DMS53 treated with DMSO at 0.1 percent for 48 hours (cell line): ENCODE measurements at regions not wholly inside any gene's neighbourhood (a gene's known extent, or its start where the extent isn't known, plus 50 kb on each side); places are given as distances from the start of the nearest gene placed in this dataset.

Source experiments
- DNase-seq: peaks from one replicate; lab custom pipeline; 2025; ENCODE audit not compliant: unreplicated experiment; lab: John Stamatoyannopoulos, UW

DNA sequence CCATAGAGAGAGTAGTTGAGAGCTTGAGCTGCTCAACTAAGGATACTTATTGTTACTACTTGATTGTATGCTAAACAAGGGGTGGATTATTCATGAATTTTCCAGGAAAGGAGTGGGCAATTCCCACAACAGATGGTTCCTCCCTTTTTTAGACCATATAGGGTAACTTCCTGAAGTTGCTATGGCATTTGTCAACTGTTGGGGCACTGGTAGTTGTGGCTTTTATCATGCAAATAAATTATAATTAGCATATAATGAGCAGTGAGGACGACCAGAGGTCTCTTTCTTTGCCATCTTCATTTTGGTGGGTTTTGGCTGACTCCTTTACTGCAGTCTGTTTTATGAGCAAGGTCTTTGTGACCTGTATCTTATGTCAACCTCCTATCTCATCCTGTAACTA, 1403.5 kb upstream of the PABPC4L start:
- no peak for DNase-seq

DNA sequence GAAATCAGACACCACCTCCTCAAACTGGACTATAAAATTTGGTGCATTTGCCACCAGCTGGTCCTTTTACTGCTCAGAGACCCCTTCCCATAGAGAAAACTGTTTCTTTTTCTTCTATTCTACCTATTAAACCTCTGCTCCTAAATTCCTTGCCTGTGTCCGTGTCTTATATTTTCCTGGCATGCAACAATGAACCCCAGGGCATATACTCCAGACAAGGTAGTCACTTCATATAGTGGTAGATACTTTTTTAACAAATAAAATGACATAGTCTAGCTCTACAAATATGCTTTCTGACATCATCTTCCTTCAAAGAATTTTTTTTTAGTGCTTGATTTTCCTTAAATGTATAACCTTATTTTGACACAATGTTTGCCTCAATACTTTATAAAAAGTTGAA, 1402.9 kb upstream of the PABPC4L start:
- DNase-seq = no peak

DNA sequence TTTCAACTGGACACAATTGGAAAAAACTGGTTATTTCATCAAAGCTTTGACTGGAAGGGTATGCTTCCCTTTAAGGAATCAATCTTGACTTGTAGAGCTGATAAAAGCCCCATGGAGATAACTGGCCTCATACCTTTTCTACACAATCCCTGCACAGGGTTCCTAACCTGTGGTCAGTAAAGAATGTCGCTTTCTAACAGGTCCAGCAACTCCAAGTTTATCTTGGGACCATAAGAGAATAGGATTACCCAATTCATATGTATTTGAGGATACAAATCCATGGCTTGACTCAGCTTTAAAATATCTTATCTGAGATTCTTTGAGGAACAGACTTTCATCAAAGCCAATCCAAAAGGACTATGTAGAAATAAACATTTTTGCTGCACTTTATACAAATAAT, 1399.8 kb upstream of the PABPC4L start:
- DNase-seq = no peak

DNA sequence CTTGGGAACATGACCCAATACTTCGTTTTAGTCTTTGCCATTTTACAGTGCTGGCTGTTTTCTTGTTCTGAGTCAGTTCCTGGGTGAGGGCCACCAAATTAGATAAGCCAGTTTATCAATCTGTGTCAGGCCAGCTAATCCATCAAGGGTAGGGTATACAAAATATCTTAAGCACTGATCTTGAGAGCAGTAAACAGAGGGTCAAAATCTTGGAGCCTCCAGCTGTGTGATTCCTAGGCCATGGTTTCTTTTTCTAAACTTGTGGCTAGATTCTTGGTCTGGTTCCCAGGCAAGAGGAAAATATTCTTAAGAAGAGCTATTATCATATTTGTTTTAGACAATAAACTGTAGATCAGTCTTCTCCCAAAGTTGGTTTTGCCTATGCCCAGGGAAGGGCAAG, 1396.6 kb upstream of the PABPC4L start:
- no peak for DNase-seq

DNA sequence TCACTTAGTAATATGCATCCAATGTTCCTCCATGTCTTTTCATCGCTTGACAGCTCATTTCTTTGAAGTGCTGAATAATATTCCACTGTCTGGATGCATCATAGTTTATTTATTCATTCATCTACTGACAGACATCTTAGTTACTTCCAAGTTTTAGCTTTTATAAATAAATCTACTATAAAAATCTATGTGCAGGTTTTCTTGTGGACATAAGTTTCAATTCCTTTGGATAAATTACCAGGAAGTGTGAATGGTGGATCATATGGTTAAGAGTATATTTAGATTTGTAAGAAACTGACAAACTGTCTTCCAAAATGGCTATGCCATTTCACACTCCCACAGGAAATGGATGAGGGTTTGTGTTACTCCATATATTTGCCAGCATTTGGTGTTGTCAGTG, 1392.9 kb upstream of the PABPC4L start:
- no peak for DNase-seq

DNA sequence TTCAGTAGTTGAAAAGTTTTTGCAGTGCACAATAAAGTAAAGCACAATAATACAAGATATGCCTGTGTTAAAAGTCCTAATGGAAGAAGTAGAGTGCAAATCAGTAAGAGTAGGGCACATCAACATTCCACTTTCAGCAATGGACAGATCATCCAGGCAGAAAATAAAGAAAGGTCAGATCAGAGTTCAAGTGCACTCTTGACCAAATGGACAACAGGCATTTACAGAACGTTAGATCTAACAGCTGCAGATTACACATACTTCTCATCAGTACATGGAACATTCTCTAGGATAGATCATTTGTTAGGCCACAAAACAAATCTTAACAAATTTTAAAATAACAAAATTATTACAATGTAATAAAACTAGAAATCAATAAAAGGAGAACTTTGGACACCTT, 1373.5 kb upstream of the PABPC4L start:
- no peak for DNase-seq

DNA sequence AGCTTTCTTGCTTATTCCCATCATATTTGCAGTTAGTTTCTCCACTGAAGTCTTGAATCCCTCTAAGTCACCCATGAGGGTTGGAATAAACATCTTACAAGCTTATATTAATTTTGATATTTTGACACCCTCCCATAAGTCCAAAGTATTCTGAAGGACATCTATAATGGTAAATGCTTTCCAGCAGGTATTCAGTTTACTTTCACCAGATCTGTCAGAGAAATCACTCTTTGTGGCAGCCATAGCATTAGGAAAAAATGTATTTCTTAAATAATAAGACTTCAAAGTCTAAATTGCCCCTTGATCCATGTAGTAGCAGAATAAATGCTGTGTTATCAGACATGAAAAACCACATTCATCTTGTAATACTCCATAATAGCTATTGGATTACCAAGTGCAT, 1371.7 kb upstream of the PABPC4L start:
- no peak for DNase-seq

DNA sequence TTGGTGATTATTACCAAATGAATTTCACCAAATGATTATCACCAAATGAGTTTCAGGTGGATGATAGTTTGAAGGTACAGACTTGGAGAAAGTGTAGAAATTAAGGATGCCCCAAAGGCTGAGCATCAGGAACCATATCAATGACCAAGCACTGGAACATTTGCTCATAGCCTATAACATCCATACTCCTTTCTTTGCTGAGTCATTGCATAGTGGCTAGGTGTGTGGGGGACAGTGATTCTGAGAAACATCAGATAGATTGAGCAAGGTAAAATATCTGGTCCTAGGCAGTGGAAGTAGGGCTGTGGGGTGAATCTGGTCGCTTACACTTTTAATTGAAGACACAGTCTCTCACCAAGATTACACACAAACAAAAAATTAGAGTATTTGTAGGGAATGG, 1362.5 kb upstream of the PABPC4L start:
- DNase-seq = no peak

DNA sequence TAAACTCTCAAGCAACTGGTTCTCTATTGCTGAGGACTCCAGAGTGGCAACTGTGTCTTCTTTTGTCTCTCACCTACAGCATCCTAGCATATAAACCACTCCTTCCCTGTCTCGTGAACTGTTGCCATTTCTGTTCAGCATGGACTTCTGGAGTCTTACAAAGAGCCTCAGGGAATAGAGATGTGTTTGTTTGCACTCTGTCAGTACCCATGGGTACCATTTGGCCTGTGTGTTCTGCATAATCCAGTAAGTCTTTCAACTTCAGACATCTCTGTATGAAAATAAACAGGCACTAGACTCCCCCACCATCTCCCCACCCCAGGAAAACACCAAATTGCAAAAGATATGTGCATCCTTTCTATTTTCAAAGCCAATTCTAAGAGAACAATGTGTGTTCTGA, 1351.6 kb upstream of the PABPC4L start:
- no peak for DNase-seq

DNA sequence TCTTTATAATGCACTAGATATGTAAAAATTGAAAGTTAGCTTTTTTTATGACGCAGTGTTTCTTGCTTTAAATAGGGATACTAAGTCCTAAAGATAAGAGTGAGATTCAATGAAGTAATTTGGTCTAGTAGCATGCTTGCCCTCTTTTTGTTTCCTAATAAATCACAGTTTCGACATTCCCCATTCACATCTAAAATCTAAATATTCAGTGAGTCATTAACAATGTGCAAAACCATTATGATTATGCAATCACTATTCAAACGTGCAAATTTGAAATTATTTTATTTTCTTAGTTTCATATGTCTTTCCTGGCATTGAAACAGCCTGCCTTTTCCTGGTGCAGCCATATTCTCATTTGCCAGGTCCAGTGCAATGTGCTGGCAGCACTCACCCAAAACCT, 1350.5 kb upstream of the PABPC4L start:
- DNase-seq = no peak

DNA sequence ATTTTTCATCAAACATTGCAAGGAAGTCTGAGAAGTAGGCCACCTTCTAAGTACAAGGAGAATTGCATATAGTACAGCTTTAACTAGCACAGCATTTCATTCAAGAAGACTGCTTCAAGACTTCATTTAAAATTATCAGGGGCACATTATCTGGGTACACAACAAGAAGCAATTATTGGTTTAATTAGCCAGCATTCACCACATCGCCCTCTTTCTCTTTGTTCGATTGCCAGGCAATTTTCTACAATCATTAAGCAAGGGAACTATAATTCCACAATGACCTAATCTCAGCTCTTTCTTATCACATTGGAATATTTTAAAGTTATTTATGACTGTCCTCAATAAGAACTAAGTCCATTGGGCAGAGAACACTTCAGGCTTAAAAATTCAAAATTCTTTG, 1347.1 kb upstream of the PABPC4L start:
- DNase-seq = no peak

DNA sequence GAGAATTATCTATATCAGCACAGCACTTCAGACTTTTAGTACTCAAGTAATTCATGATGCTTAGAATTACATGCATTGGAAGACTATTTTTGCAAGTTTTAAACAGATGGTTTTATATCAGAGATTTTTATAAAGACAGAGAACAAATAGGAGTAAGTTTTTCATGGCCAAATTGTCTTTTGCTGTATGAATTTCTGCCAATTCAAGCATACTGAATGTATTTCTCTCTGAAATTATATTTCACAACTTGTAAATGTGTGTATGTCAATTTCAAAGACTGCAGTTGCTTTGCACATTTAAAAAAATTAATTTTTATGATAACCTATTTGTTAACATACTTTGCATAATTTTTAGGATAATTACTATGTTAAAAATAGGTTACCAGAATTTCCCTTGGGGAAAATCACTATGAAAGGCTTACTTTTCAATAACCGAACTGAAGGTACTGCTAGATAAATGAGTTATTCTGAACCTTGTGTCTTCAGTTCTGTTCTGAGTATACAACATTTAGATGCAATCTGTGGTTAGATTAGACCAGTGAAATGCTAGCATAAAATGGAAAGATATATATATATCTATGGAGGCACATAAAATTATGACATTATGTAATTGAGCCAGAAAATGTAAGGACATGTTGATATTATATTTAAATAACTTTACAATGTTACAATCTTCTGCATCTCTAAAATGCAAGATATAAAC, 1344.2 kb upstream of the PABPC4L start:
- no peak for DNase-seq

DNA sequence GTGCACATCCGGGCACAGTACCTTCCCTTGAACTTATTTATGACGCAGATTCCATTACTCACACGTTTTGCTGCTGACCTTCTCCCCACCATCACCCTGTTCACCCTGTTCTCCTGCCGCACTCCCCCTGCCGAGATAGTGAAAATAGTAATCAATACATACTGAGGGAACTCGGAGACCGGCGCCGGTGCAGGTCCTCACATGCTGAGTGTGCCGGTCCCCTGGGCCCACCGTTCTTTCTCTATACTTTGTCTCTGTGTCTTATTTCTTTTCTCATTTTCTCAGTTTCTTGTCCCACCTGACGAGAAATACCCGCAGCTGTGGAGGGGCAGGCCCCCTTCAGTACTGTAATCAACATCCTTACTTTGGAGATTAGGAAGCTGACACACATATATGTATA, 1337.1 kb upstream of the PABPC4L start:
- DNase-seq = no peak

DNA sequence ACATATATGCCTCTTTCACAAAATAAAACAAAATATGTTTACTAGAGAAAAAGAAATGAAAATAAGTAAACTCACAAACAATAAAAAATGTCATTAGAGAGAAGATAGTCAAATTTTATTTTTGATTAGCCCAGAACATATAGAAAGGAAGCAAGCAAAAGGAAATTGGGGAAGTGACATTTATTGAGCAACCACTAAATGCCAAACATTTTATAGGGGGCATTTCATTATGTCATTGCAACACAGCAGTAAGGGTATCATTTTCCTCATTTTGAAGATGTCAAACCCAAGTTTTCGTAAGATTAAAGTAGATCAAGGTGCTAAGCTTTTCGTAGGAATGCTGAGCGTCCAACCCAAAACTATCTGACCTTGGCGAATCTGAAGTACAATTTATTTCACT, 1331.5 kb upstream of the PABPC4L start:
- no peak for DNase-seq

DNA sequence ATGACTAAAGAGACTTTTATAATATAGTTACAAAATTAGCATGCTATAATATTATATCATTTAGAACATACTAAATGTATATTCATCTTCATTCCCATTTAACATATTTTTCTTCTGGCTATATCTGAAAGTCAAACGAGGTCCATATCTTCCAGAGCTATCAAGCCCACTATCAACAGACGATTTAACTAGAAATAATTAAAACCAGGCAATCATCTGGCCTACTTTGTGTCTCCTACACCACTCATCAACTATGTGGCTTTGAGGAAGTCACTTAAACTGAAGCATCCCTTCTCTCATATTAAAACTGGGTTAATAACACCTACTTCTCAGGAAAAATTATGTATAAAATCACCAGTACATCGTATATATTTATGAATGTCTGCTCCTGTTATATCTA, 1330.5 kb upstream of the PABPC4L start:
- no peak for DNase-seq

DNA sequence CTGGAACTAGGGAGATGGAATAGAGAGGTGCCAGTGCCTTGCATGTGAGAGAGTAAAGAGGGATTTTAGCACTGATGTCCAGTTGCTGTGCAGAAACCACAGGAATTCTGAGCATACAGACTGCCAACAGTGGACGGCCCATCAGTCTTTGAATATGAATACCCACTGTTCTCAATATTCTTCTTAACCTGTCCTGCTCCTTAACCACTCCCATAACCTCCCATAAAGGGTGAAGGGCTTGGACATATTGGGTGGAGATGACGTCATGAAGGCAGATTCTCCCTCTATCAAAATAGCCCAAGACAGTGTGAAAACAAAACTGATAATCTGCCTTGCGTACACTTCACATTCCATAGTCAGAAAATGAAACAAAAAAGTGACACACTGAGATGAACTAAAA, 1313.7 kb upstream of the PABPC4L start:
- no peak for DNase-seq

DNA sequence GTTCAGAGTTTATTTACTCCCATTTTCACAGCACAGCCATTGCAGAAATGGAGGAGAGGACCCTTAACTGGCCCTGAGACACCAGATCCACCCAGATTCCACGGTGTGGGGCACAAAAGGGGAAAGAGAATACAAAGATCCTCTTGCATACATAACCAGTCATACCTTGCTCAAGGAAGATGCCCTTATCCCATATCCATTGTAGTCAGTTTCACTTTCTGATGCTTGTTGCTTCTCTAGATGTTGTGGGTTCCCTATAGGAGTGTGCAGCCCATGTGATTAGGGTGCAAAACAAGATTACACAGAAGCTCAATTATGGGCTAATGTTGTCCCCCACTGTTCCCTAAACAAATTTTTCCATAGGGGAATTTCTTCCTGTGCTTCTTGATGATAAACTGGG, 1309.0 kb upstream of the PABPC4L start:
- no peak for DNase-seq

DNA sequence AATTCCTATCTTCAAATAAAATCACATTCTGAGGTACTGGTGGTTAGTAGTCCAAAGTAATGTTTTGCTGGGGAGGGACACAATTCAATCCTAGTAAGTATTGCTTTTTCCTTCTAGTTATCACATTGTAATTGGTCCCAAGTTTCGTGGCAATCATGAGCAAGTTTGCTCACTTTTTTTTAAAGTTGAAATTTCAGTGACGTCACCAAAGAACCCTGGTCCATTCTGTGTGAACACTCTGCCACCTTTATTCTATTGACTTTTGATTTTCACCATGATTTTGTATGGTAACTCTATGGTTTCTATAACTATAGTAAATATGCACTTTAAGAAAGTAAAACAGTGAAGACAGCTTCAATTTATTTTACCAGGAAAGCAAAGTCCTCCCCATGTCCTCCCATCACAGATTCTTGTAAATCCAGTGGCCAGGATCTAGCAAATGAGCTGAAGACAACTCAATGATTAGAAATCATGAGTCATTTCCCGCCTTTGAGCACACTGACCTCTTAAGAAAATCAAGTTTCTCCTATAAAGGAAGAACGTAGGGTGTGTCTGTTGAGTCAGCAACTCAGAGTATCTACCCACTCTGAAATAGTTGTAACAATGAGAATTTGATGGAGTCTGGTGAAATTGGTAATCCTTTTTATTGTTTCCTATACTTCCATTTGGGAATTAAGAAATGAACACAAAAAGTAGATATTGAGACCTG, 1306.6 kb upstream of the PABPC4L start:
- no peak for DNase-seq

DNA sequence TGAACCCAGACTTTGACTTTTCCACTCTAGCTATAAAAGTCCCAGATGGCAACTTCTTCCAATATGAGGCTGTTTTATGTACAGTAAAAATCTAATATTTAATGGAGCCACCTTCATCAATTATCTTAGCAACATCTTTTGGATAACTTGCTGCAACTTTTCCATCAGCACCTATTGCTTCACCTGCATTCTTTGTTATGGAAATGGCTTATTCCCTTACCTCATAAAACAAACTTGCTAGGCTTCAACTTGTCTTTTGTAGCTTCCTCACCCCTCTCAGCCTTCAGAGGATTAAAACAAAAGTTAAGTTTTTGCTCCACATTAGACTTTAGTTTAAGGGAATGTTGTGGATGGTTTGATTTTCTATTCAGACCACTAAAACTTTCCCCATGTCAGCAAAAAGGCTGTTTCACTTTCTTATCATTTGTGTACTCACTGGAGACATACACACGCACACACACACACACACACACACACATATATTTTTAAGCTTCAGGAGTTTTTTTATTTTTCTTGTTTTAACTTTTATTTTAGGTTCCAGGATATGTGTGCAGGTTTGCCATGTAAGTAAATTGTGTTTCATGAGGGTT, 1296.1 kb upstream of the PABPC4L start:
- DNase-seq = no peak

DNA sequence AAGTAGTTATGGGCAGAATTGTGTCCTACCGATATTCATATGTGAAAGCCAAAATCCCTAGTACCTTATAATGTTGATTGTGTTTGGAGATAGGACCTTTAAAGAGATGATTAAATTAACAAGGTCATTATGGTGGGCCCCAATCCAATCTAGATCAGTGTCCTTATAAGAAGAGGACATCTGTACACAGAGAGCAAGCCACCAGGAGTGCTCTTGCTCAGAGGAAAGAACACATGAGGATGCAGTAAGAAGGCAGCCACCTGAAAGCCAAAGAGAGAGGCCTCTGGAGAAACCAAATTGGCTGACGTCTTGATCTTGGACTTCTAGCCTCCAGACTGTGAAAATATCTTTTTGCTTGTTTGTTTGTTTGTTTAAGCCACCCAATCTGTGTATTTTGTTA, 1290.8 kb upstream of the PABPC4L start:
- no peak for DNase-seq

DNA sequence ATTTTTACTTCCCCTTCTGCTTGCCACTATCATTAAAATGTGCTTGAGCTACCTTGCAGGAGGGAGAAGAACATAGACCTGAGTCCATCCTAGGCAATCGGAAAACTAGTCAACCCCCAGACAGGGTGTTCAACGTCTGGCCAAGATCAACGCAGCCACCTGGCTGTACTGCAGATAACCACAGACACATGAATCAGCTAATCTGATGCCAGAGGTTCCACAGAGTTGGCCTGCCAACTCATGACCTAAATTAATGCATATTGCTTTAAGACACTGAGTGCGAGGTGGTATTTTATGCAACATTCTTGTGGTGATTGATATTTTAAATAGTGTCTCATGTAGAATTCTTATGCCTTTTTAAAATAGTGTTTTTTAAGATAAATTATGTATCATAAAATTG, 1283.8 kb upstream of the PABPC4L start:
- no peak for DNase-seq

DNA sequence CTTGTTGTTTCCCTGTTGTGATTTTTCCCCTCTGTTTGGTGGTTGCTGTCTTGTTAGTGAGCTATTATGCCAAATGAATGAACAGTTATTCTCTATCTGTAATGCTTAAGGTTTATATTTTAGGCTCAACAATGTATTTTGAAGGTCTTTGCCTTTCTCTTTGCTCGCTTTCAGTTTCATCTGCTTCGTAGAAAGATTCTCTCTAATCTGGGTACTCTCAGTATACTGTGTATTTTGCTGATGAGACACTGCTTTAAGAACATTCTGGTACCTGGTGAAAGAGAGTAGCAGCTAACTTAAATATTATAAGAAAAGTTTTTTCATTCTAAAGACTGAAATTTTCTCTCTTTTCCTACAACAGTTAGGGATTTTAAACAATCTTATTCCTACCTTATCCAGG, 1274.7 kb upstream of the PABPC4L start:
- no peak for DNase-seq

DNA sequence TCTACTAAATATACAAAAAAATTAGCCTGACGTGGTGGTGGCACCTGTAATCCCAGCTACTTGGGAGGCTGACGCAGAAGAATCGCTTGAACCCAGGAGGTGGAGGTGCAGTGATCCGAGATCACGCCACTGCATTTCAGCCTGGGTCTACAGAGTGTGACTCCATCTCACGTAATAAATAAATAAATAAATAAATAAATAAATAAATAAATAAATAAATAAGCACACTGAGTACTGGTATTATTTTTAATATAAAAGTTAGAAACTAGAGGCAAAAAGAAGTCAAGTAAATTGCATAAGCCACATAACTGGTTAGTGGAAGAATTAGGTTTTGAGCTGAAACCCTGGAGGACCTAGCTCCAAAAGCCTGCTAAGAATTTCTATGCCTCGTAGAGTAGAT, 1262.7 kb upstream of the PABPC4L start:
- no peak for DNase-seq
